NCI-H2196 (cell line): ENCODE measurements at regions not wholly inside any gene's neighbourhood (a gene's known extent, or its start where the extent isn't known, plus 50 kb on each side); places are given as distances from the start of the nearest gene placed in this dataset.

ENCODE experiments used
- DNase-seq: peaks from one replicate; lab custom pipeline; 2025; ENCODE audit not compliant: unreplicated experiment; lab: John Stamatoyannopoulos, UW

GRCh38 chr13:31675440-31675953, 63.8 kb upstream of the RXFP2 start:
- no peak for DNase-seq

GRCh38 chr13:31681133-31681532, 58.2 kb upstream of the RXFP2 start:
- DNase-seq, result no peak

- DNase-seq, result no peak
Observed at GRCh38 chr13:31684466-31684865, 54.9 kb upstream of the RXFP2 start.

GRCh38 chr13:31686670-31687425, 52.5 kb upstream of the RXFP2 start:
- DNase-seq, result no peak
